ENCODE measurements at regions not wholly inside any gene's neighbourhood (a gene's known extent, or its start where the extent isn't known, plus 50 kb on each side); places are given as distances from the start of the nearest gene placed in this dataset.
"Not testable (repeated sequence)": the region's sequence is repeated elsewhere in the genome, so short reads cannot be mapped to it uniquely, and the experiment has no call there.

DNA sequence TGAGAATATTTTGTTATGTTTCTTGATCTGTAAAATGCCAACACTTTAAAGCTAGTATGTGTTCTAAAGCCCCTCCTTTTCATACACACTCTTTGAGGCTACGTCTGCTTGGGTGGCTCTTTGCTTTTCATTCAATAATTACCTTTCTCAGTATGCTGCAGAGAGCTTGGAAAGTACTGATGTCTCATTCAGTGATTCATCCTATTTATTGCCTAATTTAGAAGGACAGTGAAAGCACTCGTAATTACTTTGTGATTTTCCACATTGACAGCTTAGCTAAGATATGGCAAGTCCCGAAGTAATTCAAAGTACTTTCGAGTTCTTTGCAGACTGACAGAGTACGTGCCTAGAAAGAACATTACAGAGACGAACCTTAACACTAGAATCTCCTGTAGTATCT lies 57.2 kb downstream of the BMP15 start:
- Mint-ChIP-seq H3K36me3 (no peaks in the 10 kb centered on the region), H3K27ac (no peak overlapping the region)

GRCh38 chrX:50968871-50969635 lies 58.5 kb downstream of the BMP15 start:
- not testable (repeated sequence) for H3K36me3 Mint-ChIP-seq, H3K4me3 Mint-ChIP-seq, H3K4me1 Mint-ChIP-seq, H3K27ac Mint-ChIP-seq, H3K9me3 Mint-ChIP-seq, H3K27me3 Mint-ChIP-seq

More for the DNA sequence above, 57.2 kb downstream of the BMP15 start:
- Mint-ChIP-seq H3K9me3 (no peaks in the 10 kb centered on the region), H3K4me1 (no peaks in the 10 kb centered on the region), H3K4me3 (no peak overlapping the region), H3K27me3 (no peaks in the 10 kb centered on the region)

DNA sequence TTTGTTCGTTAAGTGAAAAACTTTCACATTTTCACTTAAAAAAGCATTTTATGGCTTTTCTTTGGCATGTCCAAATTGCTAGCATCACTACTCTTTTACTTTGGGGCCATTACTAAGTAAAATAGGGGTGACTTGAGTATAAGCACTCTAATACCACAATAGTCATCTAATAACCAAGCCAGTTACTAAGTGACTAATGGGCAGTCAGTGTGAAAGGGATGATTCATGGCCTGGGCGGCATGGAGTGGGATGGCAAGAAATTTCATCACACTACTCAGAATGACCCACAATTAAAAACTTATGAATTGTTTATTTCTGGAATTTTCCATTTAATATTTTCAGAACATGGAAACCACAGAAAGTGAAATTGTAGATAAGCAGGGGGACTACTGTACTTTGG lies 60.9 kb downstream of the BMP15 start:
- no peaks in the 10 kb centered on the region for H3K9me3 Mint-ChIP-seq
- no peak overlapping the region for H3K27ac Mint-ChIP-seq
- no peaks in the 10 kb centered on the region for H3K27me3 Mint-ChIP-seq
- no peaks in the 10 kb centered on the region for H3K4me1 Mint-ChIP-seq
- no peak overlapping the region for H3K4me3 Mint-ChIP-seq
- no peaks in the 10 kb centered on the region for H3K36me3 Mint-ChIP-seq

DNA sequence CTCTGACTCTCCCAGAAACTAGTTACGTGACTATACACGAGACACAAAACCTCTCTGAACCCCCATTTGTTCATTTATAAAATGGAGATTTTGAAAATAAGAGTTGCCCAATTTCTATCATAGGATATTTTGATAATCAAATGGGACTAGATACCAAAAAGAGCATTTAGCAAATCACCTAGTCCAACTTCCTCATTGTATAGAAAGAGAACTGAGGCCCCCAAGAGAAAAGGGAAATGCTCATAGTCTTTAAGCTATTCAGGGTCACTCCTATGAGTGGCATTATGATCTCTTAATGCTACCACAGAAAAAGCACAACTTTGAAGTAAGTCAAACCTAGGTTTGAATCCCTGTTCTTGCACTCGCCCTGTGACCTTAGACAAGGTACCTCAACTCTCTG lies 62.7 kb downstream of the BMP15 start:
- H3K4me3 Mint-ChIP-seq, result no peak overlapping the region
- H3K27me3 Mint-ChIP-seq, result no peaks in the 10 kb centered on the region
- no peaks in the 10 kb centered on the region for H3K36me3 Mint-ChIP-seq
- H3K4me1 Mint-ChIP-seq, result no peaks in the 10 kb centered on the region
- no peaks in the 10 kb centered on the region for H3K9me3 Mint-ChIP-seq
- H3K27ac Mint-ChIP-seq, result no peak overlapping the region

DNA sequence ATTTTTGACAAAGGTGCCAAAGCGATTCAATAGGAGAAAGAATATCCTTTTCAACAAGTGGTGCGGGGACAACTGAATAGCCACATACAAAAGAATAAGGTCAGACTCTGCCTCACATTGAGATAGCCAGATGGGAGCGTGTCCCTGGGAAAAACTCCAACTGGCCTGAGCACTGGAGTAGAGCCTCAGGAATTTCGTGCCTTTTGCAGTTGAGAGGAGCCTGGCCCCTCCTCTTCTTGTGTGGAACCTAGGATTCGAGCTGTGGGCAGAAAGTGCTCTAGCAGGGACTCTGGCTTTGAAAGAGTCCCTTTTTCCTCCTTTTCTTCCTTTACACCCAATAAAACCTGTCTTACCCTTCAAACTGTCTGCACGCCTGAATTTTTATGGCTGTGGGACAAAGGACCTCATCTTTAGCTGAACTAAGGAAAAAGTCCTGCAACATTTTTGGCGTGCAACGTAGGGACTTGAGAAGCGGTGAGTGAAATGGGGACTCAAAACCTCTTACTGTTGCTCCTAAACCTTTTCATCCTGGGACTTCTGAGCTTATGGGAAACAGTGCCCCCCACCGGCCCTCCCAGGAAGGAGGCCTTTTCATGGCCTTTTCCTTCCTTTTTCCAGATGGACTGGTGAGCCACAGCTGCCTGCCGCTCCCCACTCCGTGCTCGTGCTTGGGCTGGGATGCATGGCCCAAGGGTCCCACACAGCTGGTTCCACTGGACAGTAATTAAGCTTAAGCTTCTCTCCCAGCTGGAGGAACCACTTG lies 68.6 kb downstream of the BMP15 start:
- Mint-ChIP-seq H3K9me3 (no peaks in the 10 kb centered on the region), H3K4me3 (no peak overlapping the region)

DNA sequence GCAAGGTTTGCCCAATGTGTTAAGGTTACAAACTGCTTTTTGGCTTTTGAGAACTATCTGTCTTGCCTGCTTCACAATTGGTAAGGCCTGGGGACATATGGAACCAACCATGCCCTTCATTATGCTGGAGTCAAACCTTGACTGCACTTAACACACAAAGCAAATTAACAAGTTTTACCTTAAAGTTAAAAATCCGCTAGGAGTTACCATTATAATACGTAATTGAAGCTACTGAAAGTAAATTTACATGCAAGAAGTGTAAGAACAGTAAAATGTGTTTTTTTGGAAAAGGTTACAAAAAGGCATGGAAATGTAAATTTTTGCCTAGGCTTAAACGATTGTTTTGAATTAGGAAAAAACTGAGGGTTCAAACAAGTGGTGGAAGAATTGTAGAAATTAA lies 69.7 kb downstream of the BMP15 start:
- Mint-ChIP-seq H3K4me3 (no peak overlapping the region), H3K27me3 (no peaks in the 10 kb centered on the region), H3K4me1 (no peaks in the 10 kb centered on the region), H3K36me3 (no peaks in the 10 kb centered on the region), H3K27ac (no peak overlapping the region), H3K9me3 (no peaks in the 10 kb centered on the region)

More for the DNA sequence above, 68.6 kb downstream of the BMP15 start:
- Mint-ChIP-seq H3K27ac (no peak overlapping the region), H3K36me3 (no peaks in the 10 kb centered on the region), H3K27me3 (no peaks in the 10 kb centered on the region), H3K4me1 (no peaks in the 10 kb centered on the region)

GRCh38 chrX:50988649-50989048 lies 78.1 kb downstream of the BMP15 start:
- no peak overlapping the region for H3K4me3 Mint-ChIP-seq
- H3K9me3 Mint-ChIP-seq, result no peaks in the 10 kb centered on the region
- H3K27ac Mint-ChIP-seq, result no peak overlapping the region
- no peaks in the 10 kb centered on the region for H3K4me1 Mint-ChIP-seq
- no peaks in the 10 kb centered on the region for H3K36me3 Mint-ChIP-seq
- H3K27me3 Mint-ChIP-seq, result peaks cover 5% of the 10 kb centered on the region

DNA sequence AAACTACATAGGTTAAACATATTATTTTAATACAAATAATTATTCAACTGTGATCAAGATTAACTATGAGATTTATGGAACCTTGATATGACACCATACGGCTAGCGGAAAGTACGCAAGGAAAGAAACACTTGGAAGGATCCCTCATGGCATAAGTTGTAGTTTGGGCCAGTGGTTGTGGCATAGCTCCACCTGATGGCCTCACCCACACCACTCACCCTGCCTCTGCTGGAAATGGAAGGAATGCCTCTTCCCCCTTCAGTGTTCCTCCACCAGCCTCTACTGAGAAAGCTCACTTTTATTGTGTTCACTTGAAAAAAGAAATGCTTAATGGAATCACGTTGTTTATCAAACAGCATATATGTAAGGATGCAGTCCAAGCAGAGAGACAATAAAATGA lies 86.4 kb downstream of the BMP15 start:
- Mint-ChIP-seq H3K4me1 (no peaks in the 10 kb centered on the region), H3K9me3 (no peaks in the 10 kb centered on the region), H3K36me3 (no peaks in the 10 kb centered on the region), H3K27ac (no peak overlapping the region), H3K27me3 (no peaks in the 10 kb centered on the region), H3K4me3 (no peak overlapping the region)

DNA sequence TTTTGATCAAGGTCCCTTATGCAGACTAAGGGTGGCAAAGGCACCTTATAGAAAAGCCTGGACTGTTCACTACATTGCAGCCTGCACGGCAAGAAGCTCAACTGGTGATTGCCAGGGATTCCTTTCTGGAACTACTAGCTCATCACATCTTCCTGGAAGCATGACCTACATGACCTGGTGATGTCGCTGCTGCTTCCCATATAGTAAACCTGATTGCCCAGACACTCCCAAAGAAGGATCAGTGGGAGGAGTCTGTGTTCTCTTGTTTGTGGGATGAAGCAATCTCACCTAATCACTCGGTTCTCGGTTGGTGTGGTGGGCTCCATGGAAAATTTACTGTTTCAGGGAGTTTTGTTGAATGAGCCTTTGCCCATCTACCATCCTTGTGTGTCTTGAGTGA lies 89.8 kb downstream of the BMP15 start:
- not testable (repeated sequence) for H3K9me3 Mint-ChIP-seq, H3K4me1 Mint-ChIP-seq, H3K27me3 Mint-ChIP-seq, H3K36me3 Mint-ChIP-seq, H3K4me3 Mint-ChIP-seq, H3K27ac Mint-ChIP-seq

DNA sequence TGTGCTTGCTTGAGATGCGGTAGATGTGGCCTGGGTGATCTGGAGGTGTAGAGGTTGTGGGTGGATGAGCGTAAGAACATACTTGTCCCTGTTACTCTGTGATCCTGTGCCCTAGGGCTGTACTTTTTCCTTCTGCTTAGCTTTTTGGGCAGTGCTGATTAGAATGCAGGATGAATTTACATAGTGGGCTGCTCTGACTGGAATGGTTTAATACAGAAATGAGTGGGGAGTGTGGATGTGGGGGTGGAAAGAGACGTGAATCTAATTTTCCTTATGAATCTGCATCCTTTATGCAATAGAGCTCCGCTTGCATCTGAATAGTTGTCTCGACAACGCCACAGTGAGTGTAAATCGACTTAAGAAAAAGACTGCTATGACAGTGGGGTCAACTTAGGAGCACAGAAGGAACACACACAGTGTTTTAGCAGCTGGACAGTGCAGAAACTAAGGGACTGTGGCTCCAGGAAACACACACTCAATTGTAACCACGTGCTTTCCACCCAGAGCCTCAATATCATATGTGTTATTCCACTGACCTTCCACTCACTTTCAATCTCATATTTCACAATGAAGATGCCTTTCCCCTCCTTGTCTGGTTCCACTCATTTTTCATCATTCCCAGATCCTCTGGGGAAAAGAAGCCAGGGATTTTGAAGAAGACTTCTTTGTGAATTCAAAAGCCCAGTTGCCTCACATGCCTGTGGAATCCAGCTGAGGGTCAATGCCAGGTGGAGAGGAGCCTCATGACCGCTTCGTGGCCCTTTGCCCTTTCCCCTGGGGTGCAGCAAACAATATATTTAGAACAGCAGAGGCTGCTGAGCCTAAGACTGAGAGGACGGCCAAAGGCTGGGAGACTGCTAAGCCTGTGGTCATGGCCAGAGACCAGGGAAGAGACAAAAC lies 91.4 kb downstream of the BMP15 start:
- H3K27me3 Mint-ChIP-seq, H3K27ac Mint-ChIP-seq, H3K4me1 Mint-ChIP-seq, H3K36me3 Mint-ChIP-seq, H3K9me3 Mint-ChIP-seq, H3K4me3 Mint-ChIP-seq: not testable (repeated sequence)

- H3K9me3 Mint-ChIP-seq, result no peaks in the 10 kb centered on the region
- H3K4me3 Mint-ChIP-seq, result no peak overlapping the region
- no peaks in the 10 kb centered on the region for H3K36me3 Mint-ChIP-seq
- H3K27ac Mint-ChIP-seq, result no peak overlapping the region
- no peaks in the 10 kb centered on the region for H3K4me1 Mint-ChIP-seq
- no peaks in the 10 kb centered on the region for H3K27me3 Mint-ChIP-seq
These were observed 95.5 kb downstream of the BMP15 start for GRCh38 chrX:51006064-51006463.

- no peaks in the 10 kb centered on the region for H3K4me1 Mint-ChIP-seq
- H3K27ac Mint-ChIP-seq, result no peak overlapping the region
- no peaks in the 10 kb centered on the region for H3K9me3 Mint-ChIP-seq
- H3K36me3 Mint-ChIP-seq, result no peaks in the 10 kb centered on the region
- H3K4me3 Mint-ChIP-seq, result no peak overlapping the region
- H3K27me3 Mint-ChIP-seq, result peaks cover 5% of the 10 kb centered on the region
These were observed 113.7 kb downstream of the BMP15 start for GRCh38 chrX:51024106-51024696.

GRCh38 chrX:51026862-51027261 lies 116.3 kb downstream of the BMP15 start:
- Mint-ChIP-seq H3K9me3 (no peaks in the 10 kb centered on the region), H3K36me3 (no peaks in the 10 kb centered on the region), H3K27me3 (peaks cover 1% of the 10 kb centered on the region), H3K4me3 (no peak overlapping the region), H3K4me1 (no peaks in the 10 kb centered on the region), H3K27ac (no peak overlapping the region)

DNA sequence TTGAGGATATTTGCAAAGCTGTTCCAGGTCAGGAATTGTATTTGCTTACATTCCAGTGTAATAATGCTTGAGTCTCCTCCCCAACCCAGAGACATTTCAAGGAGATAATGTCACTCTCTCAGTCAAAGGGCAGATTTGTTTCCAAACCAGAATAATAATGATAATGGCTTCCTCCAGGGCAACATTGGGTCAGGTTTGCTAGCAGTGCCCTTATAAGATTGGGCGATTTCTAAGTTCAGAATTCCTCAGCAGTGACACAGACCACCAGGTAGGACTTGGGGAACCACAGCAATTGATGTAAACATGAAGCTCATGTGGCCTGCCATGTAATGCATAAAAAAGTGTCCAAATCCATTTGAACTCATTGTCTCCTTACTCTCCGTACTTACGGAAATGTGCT lies 125.2 kb downstream of the BMP15 start:
- Mint-ChIP-seq H3K27ac (no peak overlapping the region), H3K27me3 (peaks cover 3% of the 10 kb centered on the region), H3K4me3 (no peak overlapping the region), H3K4me1 (no peaks in the 10 kb centered on the region), H3K36me3 (no peaks in the 10 kb centered on the region), H3K9me3 (no peaks in the 10 kb centered on the region)

DNA sequence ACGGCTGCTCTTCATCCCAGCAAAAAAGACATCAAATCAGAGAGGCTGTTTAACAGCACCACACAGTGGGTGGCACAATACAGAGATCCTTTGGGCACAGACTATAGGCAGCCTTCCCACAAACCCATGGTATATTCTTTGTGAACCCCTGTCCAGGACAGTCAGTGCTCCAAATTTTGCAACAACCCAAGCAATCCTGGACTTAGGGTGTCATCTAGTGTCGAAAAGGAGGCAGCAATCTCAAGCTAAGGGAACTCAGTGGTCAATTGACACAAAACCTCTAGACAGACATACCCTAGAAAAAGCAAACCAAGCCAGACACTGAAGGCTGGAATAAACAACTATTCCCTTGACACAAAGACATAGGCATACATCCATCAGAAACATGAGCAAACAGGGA lies 137.4 kb downstream of the BMP15 start:
- peaks cover 3% of the 10 kb centered on the region for H3K27me3 Mint-ChIP-seq
- no peak overlapping the region for H3K27ac Mint-ChIP-seq
- H3K9me3 Mint-ChIP-seq, result no peaks in the 10 kb centered on the region
- no peak overlapping the region for H3K4me3 Mint-ChIP-seq
- H3K36me3 Mint-ChIP-seq, result no peaks in the 10 kb centered on the region
- H3K4me1 Mint-ChIP-seq, result no peaks in the 10 kb centered on the region
